ENCODE measurements at regions not wholly inside any gene's neighbourhood (a gene's known extent, or its start where the extent isn't known, plus 50 kb on each side); places are given as distances from the start of the nearest gene placed in this dataset.
"Not testable (repeated sequence)": the region's sequence is repeated elsewhere in the genome, so short reads cannot be mapped to it uniquely, and the experiment has no call there.

- FAIRE-seq, result peak; percentile 99
Measured at GRCh38 chr4:116101321-116101720, 984.1 kb downstream of the TRAM1L1 start.

GRCh38 chr4:116099596-116099995 is 985.8 kb downstream of the TRAM1L1 start:
- FAIRE-seq, result peak; percentile 23

GRCh38 chr4:116097353-116097752 is 983.9 kb upstream of the NDST4 start:
- not testable (repeated sequence) for FAIRE-seq

GRCh38 chr4:116092961-116093360 is 979.5 kb upstream of the NDST4 start:
- FAIRE-seq, result no peak

GRCh38 chr4:116088771-116089170 is 975.4 kb upstream of the NDST4 start:
- FAIRE-seq, result no peak

GRCh38 chr4:116082808-116083366 is 969.5 kb upstream of the NDST4 start:
- FAIRE-seq, result no peak

GRCh38 chr4:116073051-116073450 is 959.6 kb upstream of the NDST4 start:
- FAIRE-seq, result no peak

- FAIRE-seq, result no peak
Measured at GRCh38 chr4:116070283-116070682, 956.9 kb upstream of the NDST4 start.

GRCh38 chr4:116066711-116067245 is 953.4 kb upstream of the NDST4 start:
- no peak for FAIRE-seq

GRCh38 chr4:116064331-116064730 is 950.9 kb upstream of the NDST4 start:
- no peak for FAIRE-seq

GRCh38 chr4:116059361-116059760 is 945.9 kb upstream of the NDST4 start:
- FAIRE-seq, result no peak

GRCh38 chr4:116058129-116058528 is 944.7 kb upstream of the NDST4 start:
- no peak for FAIRE-seq

GRCh38 chr4:116055857-116056827 is 942.7 kb upstream of the NDST4 start:
- peak; percentile 95 for FAIRE-seq

GRCh38 chr4:116027311-116027710 is 913.9 kb upstream of the NDST4 start:
- no peak for FAIRE-seq

GRCh38 chr4:116024954-116025708 is 911.7 kb upstream of the NDST4 start:
- FAIRE-seq, result no peak

GRCh38 chr4:116023049-116023448 is 909.6 kb upstream of the NDST4 start:
- FAIRE-seq, result no peak

GRCh38 chr4:116020141-116020722 is 906.8 kb upstream of the NDST4 start:
- no peak for FAIRE-seq

GRCh38 chr4:116018831-116019230 is 905.4 kb upstream of the NDST4 start:
- no peak for FAIRE-seq

- FAIRE-seq, result no peak
Measured at GRCh38 chr4:116016201-116016600, 902.8 kb upstream of the NDST4 start.

- FAIRE-seq, result no peak
Measured at GRCh38 chr4:116015549-116015948, 902.1 kb upstream of the NDST4 start.

- FAIRE-seq, result no peak
Measured at GRCh38 chr4:116015062-116015461, 901.6 kb upstream of the NDST4 start.

- FAIRE-seq, result no peak
Measured at GRCh38 chr4:116010923-116011322, 897.5 kb upstream of the NDST4 start.

GRCh38 chr4:116005806-116006088 is 892.3 kb upstream of the NDST4 start:
- FAIRE-seq, result no peak
